ENCODE measurements at regions not wholly inside any gene's neighbourhood (a gene's known extent, or its start where the extent isn't known, plus 50 kb on each side); places are given as distances from the start of the nearest gene placed in this dataset.
A peak's percentile ranks its signal among the peaks of the same experiment; 100 is the strongest.
"Not testable (repeated sequence)": the region's sequence is repeated elsewhere in the genome, so short reads cannot be mapped to it uniquely, and the experiment has no call there.

DNA sequence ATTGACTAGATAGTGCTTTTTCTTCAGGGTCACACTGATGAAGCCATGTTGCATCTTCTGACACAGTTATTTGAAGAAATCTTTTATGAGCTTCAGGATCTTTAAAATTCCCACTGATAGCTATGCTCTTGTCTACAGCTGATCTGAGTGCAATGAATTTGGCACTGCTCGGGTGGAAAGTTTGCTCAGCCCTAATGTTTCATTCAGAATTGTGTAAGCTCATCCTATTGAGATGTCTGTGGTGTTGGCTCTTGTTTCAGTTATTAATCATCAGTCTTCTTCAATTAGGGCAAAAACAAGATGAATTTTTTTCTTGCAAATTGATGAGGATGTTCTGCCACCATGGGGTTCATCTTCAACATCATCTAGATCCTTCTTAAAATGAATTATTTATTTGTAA lies 1387.0 kb upstream of the RAG2 start:
- no peak overlapping the region for H3K27ac Mint-ChIP-seq
- TF ChIP-seq, protein P1, sequence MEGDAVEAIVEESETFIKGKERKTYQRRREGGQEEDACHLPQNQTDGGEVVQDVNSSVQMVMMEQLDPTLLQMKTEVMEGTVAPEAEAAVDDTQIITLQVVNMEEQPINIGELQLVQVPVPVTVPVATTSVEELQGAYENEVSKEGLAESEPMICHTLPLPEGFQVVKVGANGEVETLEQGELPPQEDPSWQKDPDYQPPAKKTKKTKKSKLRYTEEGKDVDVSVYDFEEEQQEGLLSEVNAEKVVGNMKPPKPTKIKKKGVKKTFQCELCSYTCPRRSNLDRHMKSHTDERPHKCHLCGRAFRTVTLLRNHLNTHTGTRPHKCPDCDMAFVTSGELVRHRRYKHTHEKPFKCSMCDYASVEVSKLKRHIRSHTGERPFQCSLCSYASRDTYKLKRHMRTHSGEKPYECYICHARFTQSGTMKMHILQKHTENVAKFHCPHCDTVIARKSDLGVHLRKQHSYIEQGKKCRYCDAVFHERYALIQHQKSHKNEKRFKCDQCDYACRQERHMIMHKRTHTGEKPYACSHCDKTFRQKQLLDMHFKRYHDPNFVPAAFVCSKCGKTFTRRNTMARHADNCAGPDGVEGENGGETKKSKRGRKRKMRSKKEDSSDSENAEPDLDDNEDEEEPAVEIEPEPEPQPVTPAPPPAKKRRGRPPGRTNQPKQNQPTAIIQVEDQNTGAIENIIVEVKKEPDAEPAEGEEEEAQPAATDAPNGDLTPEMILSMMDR (IDR thresholded peaks at IDR 0.05) = no peak
- peaks cover 6% of the 10 kb centered on the region for H3K4me1 Mint-ChIP-seq
- H3K36me3 Mint-ChIP-seq (ENCODE audit: low read depth) = no peaks in the 10 kb centered on the region
- no peak overlapping the region for H3K4me3 Mint-ChIP-seq
- no peaks in the 10 kb centered on the region for H3K27me3 Mint-ChIP-seq (ENCODE audit: low read depth, poor library complexity)
- DNase-seq = no peak
- H3K9me3 Mint-ChIP-seq = no peaks in the 10 kb centered on the region

DNA sequence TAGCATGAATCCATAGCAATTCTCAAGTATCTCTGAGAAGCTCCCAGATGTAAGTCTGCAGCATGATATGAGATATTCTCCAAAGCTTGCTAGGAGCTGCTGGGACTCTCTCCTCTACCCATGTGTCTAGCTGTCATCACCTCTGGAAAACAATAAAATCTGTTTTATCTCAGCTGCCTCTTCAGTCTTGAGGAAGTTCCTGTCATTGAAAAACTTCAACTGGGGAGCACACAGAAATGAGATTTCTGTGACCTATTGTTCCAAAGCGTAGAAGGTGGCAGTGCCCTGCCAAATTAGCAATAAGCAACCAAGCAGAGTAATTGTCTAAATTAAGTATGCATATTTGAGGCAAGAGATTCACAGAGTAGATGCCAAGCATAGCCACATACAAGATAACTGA lies 1380.6 kb upstream of the RAG2 start:
- no peak overlapping the region for H3K27ac Mint-ChIP-seq
- TF ChIP-seq, protein P1 (IDR thresholded peaks at IDR 0.05) = no peak
- peaks cover 6% of the 10 kb centered on the region for H3K4me1 Mint-ChIP-seq
- H3K9me3 Mint-ChIP-seq = no peaks in the 10 kb centered on the region
- no peak for DNase-seq
- no peaks in the 10 kb centered on the region for H3K36me3 Mint-ChIP-seq (ENCODE audit: low read depth)
- H3K27me3 Mint-ChIP-seq (ENCODE audit: low read depth, poor library complexity) = no peaks in the 10 kb centered on the region
- H3K4me3 Mint-ChIP-seq = no peak overlapping the region

DNA sequence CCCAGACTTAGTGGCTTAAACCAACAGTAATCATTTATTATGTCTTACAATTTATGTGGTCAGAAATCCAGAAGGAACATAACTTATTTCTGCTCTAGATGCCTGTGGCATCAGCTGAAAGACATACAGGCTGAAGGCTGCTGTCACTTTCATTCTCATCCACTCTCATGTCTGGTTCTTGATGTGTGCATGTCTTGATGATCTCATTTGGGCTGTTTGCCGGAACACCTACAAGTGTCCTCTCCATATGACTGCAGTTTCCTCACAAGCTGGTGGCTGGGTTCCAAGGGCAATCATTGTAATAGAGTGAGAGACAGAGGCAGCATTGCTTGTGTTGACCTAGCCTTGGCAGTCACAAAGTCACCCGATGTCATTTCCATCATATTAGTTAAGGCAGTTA lies 1375.9 kb upstream of the RAG2 start:
- H3K4me3 Mint-ChIP-seq = no peak overlapping the region
- H3K36me3 Mint-ChIP-seq (ENCODE audit: low read depth) = no peaks in the 10 kb centered on the region
- peaks cover 6% of the 10 kb centered on the region for H3K4me1 Mint-ChIP-seq
- TF ChIP-seq, protein P1 (IDR thresholded peaks at IDR 0.05) = no peak
- H3K9me3 Mint-ChIP-seq = no peaks in the 10 kb centered on the region
- H3K27ac Mint-ChIP-seq = no peak overlapping the region
- H3K27me3 Mint-ChIP-seq (ENCODE audit: low read depth, poor library complexity) = no peaks in the 10 kb centered on the region
- DNase-seq = no peak

DNA sequence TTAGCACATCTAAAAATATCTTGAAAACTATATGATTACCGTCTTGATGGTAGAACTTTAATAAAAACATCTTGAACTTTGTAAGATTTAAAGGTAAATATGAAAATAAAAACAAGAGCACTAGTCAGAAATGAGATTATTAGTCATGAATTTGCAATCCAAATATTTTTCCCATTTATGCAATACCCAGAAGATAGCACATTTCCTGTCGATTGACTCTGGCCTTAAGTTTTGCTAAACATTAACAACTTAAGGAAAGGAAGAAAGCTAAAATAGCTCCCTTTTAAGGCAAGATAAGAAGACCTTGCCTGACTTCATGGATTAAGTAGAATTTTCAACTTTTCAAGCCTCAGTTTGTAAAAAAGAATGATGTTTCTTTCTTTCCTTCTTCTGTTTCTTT lies 1374.7 kb upstream of the RAG2 start:
- Mint-ChIP-seq H3K36me3 (ENCODE audit: low read depth) (no peaks in the 10 kb centered on the region), H3K4me3 (no peak overlapping the region), H3K27ac (no peak overlapping the region), H3K9me3 (no peaks in the 10 kb centered on the region), H3K27me3 (ENCODE audit: low read depth, poor library complexity) (no peaks in the 10 kb centered on the region), H3K4me1 (no peaks in the 10 kb centered on the region)
- no peak for DNase-seq
- TF ChIP-seq, protein P1 (IDR thresholded peaks at IDR 0.05) = no peak

DNA sequence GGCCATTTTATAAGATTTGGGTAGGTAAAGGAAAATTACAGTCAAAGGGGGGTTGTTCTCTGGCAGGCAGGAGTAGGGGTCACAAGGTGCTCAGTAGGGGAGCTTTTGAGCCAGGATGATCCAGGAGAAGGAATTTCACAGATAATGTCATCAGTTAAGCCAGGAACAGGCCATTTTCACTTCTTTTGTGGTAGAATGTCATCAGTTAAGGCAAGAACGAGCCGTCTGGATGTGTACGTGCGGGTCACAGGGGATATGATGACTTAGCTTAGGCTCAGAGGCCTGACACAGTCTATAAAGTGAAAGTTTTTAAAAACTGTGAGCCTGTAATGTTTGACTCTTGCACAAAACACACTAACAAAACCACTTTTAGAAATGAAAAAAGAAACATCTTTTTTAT lies 1371.3 kb upstream of the RAG2 start:
- not testable (repeated sequence) for H3K4me1 Mint-ChIP-seq; DNase-seq; H3K27me3 Mint-ChIP-seq (ENCODE audit: low read depth, poor library complexity); H3K4me3 Mint-ChIP-seq; H3K9me3 Mint-ChIP-seq; H3K36me3 Mint-ChIP-seq (ENCODE audit: low read depth)
- H3K27ac Mint-ChIP-seq = peak overlapping the region; percentile 78

DNA sequence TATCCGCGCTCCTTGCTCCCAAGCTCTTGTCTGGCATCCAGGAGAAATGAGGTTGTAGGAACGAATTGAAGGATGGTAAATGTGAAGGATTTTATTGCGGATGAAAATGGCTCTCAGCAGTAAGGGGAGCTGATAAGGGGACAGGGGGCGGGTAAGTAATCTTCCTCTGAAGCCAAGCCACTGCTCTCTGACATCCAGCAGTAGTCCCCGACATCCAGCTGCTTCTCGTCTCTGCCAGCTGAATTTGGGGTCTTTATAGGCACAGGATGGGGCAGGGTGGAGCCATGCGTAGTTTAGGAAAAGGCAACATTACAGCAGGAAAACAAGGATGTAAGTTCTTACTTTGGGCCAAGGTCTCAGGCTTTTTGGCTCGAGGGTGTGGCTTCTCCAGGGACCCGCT lies 1370.1 kb upstream of the RAG2 start:
- Mint-ChIP-seq H3K4me3 (no peak overlapping the region), H3K27me3 (ENCODE audit: low read depth, poor library complexity) (no peaks in the 10 kb centered on the region), H3K4me1 (no peaks in the 10 kb centered on the region), H3K36me3 (ENCODE audit: low read depth) (no peaks in the 10 kb centered on the region), H3K9me3 (no peaks in the 10 kb centered on the region), H3K27ac (peak overlapping the region; percentile 88)
- DNase-seq = no peak
- TF ChIP-seq, protein P1 (IDR thresholded peaks at IDR 0.05) = no peak
